Left lung (tissue), 4 donors: ENCODE measurements at regions not wholly inside any gene's neighbourhood (a gene's known extent, or its start where the extent isn't known, plus 50 kb on each side); places are given as distances from the start of the nearest gene placed in this dataset.

Experiments used
- ATAC-seq: fragments of 200-7000 bp; cut with Tn5 transposase; one replicate; pipeline ENCODE4 v1.9.1; 2020; ENCODE audit warnings: moderate library complexity
- DNase-seq, 4 donors: peaks; one replicate each; pipeline ENCODE4 v3.0.0-alpha.2; 2013 to 2020
- H3K27ac ChIP-seq, 2 donors: fragments of 200-600 bp; sonication (generic) in 1 of 2; one replicate each; pipeline versions ENCODE4 v1.5.0 to v1.8.0; 2020 to 2021
- H3K27me3 ChIP-seq, 2 donors: fragments of 200-600 bp; sonication (generic) in 1 of 2; one replicate each; pipeline versions ENCODE4 v1.5.0 to v1.8.0; 2020 to 2021
- H3K36me3 ChIP-seq, 2 donors: fragments of 200-600 bp; sonication (generic) in 1 of 2; one replicate each; pipeline versions ENCODE4 v1.5.0 to v1.8.0; 2020 to 2021
- H3K4me1 ChIP-seq, 2 donors: fragments of 200-600 bp; one replicate each; pipeline ENCODE4 v1.8.0; 2021
- H3K4me3 ChIP-seq, 2 donors: fragments of 200-600 bp; sonication (generic) in 1 of 2; one replicate each; pipeline versions ENCODE4 v1.5.0 to v1.8.0; 2020 to 2021; ENCODE audit warnings: mild to moderate bottlenecking in 1 of 2
- H3K9me3 ChIP-seq, 2 donors: fragments of 200-600 bp; sonication (generic) in 1 of 2; one replicate each; pipeline versions ENCODE4 v1.5.0 to v1.8.0; 2020 to 2021
- intact Hi-C, 2 donors: fragments of 100-400 bp; cut with DNase I; formaldehyde crosslinking; loops; one replicate each; pipeline versions ENCODE4 v1.11.2 to v1.14.2; 2022
- TF ChIP-seq, protein P1 (sequence below), 2 donors: fragments of 200-600 bp; sonication (generic) in 1 of 2; IDR thresholded peaks; one replicate each; pipeline versions ENCODE4 v1.5.0 to v1.8.0; 2021; ENCODE audit warnings: antibody characterized with exemption in 2 of 2
- donor health status: DM: no; HTN: yes; CAD: no.
- donor health status: DM: no; HTN: no; CAD: no.

GRCh38 chr6:141307309-141307998 lies 825.3 kb upstream of the GJE1 start:
- H3K36me3 ChIP-seq: no peaks in the 10 kb centered on the region
- intact Hi-C loops: no loop called here
- no peaks in the 10 kb centered on the region for H3K4me1 ChIP-seq
- DNase-seq (no peak), ATAC-seq (no peak)
- no peaks in the 10 kb centered on the region for H3K27me3 ChIP-seq
- H3K4me3 ChIP-seq: no peak overlapping the region
- TF ChIP-seq, protein P1, sequence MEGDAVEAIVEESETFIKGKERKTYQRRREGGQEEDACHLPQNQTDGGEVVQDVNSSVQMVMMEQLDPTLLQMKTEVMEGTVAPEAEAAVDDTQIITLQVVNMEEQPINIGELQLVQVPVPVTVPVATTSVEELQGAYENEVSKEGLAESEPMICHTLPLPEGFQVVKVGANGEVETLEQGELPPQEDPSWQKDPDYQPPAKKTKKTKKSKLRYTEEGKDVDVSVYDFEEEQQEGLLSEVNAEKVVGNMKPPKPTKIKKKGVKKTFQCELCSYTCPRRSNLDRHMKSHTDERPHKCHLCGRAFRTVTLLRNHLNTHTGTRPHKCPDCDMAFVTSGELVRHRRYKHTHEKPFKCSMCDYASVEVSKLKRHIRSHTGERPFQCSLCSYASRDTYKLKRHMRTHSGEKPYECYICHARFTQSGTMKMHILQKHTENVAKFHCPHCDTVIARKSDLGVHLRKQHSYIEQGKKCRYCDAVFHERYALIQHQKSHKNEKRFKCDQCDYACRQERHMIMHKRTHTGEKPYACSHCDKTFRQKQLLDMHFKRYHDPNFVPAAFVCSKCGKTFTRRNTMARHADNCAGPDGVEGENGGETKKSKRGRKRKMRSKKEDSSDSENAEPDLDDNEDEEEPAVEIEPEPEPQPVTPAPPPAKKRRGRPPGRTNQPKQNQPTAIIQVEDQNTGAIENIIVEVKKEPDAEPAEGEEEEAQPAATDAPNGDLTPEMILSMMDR (IDR thresholded peaks at IDR 0.05): no peak
- no peak overlapping the region for H3K27ac ChIP-seq
- H3K9me3 ChIP-seq: no peaks in the 10 kb centered on the region

DNA sequence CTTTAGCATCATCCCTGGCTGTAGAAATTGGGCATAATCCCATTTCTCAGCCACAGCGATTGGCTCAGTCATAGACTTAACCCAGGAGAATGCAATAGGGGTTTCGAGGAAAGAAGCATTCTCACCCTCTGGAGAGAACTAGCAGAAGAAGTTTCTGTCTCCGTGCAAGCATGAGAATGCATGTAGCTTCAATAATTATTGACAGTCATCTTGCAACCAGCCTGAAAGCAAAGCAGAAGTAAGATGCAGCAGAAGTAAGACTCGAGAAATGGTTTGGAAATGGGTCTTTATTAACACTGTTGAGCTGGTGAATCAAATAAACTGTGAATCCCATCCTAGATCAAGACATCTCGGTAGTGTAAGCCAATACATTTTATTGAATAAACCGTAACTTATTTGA lies 828.8 kb upstream of the GJE1 start:
- H3K27me3 ChIP-seq: no peaks in the 10 kb centered on the region
- H3K4me1 ChIP-seq: no peaks in the 10 kb centered on the region
- TF ChIP-seq, protein P1 (IDR thresholded peaks at IDR 0.05): no peak
- DNase-seq: no peak
- ATAC-seq: no peak
- H3K27ac ChIP-seq: no peak overlapping the region
- no peaks in the 10 kb centered on the region for H3K9me3 ChIP-seq
- H3K36me3 ChIP-seq: no peaks in the 10 kb centered on the region
- intact Hi-C loops: no loop called here
- H3K4me3 ChIP-seq: no peak overlapping the region

DNA sequence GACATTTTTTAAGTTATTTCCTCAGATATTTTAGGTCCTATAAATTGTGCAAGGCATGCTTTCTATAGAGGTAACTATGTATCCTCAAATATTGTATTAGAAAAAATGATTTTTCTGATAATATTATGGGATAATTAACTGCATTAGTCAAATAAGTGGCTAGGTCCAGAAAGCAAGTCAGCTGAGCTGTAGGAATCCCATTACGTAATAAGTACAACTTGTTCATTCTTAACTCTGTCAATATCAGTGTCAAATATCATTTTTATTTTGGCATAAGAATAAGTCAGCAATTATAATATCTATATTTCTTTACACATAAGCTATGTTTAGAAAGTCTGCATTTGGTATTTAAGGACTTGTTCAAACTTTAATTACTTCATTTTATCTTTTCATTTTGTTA lies 830.9 kb upstream of the GJE1 start:
- H3K27me3 ChIP-seq: no peaks in the 10 kb centered on the region
- no peaks in the 10 kb centered on the region for H3K9me3 ChIP-seq
- intact Hi-C loops: no loop called here
- no peak for DNase-seq
- H3K4me1 ChIP-seq: no peaks in the 10 kb centered on the region
- no peak overlapping the region for H3K27ac ChIP-seq
- no peaks in the 10 kb centered on the region for H3K36me3 ChIP-seq
- ATAC-seq: no peak
- TF ChIP-seq, protein P1 (IDR thresholded peaks at IDR 0.05): no peak
- H3K4me3 ChIP-seq: no peak overlapping the region

DNA sequence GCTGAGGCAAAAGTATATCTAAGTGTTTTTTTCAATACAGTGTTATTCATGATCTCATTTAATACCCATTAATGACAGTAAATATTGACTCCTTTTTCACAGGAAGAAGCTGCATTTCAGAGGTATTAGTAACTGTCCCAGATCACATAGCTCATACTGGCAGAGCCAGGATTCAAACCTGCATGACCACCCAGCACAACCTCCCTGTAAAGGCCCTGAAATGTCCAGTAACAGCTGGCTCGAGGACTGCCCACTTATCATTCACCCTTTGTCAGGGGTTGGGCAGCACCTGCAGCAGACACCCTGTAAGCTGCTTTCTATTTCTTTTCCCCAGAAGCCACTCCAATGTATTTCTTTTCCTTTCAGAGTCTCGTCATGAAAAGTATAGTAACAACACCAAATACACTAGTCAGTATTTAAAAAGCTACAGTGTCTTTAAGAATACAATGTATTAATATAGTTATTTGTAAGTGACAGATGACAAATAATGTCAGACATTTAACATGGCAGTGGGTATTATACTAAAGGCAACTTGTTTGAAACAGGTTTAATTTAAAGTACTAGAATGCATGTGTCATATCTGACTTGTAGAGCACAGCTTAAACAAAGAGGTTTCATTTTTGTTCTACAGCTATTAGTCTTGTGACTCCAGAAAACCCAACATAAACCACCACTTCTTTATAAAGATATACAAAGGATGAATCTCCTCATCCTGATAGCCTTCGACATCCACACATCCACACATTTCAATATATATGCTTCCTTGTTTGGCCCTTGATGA lies 841.6 kb upstream of the GJE1 start:
- Histone ChIP-seq H3K36me3 (no peaks in the 10 kb centered on the region), H3K27me3 (no peaks in the 10 kb centered on the region), H3K9me3 (peaks cover 0 to 5% of the 10 kb centered on the region in 2 donors), H3K4me1 (no peaks in the 10 kb centered on the region), H3K27ac (no peak overlapping the region), H3K4me3 (no peak overlapping the region)
- TF ChIP-seq, protein P1 (IDR thresholded peaks at IDR 0.05): no peak
- intact Hi-C loops: no loop called here
- DNase-seq (no peak), ATAC-seq (no peak)

- no peak for ATAC-seq
- no peak overlapping the region for H3K27ac ChIP-seq
- intact Hi-C loops: no loop called here
These were observed 843.8 kb upstream of the GJE1 start for GRCh38 chr6:141288947-141289346.

More at GRCh38 chr6:141288947-141289346, 843.8 kb upstream of the GJE1 start:
- Histone ChIP-seq H3K27me3 (no peaks in the 10 kb centered on the region), H3K4me1 (no peaks in the 10 kb centered on the region), H3K4me3 (no peak overlapping the region), H3K9me3 (peaks cover 0 to 7% of the 10 kb centered on the region in 2 donors), H3K36me3 (no peaks in the 10 kb centered on the region)
- peak in 1 of 4 donors; percentile 38 for DNase-seq
- TF ChIP-seq, protein P1 (IDR thresholded peaks at IDR 0.05): no peak
